Mesodermal cell (in vitro differentiated cells): ENCODE measurements at regions not wholly inside any gene's neighbourhood (a gene's known extent, or its start where the extent isn't known, plus 50 kb on each side); places are given as distances from the start of the nearest gene placed in this dataset.
A peak's percentile ranks its signal among the peaks of the same experiment; 100 is the strongest.

Experiments used
- H3K27ac ChIP-seq: 2 replicates; pipeline ENCODE4 v1.7.0; 2013; ENCODE audit warnings: mild to moderate bottlenecking, low read depth, low read length, moderate library complexity; ENCODE audit not compliant: severe bottlenecking
- H3K36me3 ChIP-seq: 2 replicates; pipeline ENCODE4 v1.7.1; 2013; ENCODE audit warnings: mild to moderate bottlenecking, low read length, moderate library complexity; ENCODE audit not compliant: control insufficient read depth, insufficient read depth
- H3K4me1 ChIP-seq: one replicate; pipeline ENCODE4 v1.7.1; 2013; ENCODE audit warnings: mild to moderate bottlenecking, low read length; ENCODE audit not compliant: insufficient read depth, control insufficient read depth, poor library complexity, severe bottlenecking
- H3K4me3 ChIP-seq: 2 replicates; pipeline ENCODE4 v1.7.0; 2013; ENCODE audit warnings: low read length, control low read depth, mild to moderate bottlenecking; ENCODE audit not compliant: insufficient read depth, poor library complexity, severe bottlenecking; ENCODE audit errors: extremely low read depth
- H3K9me3 ChIP-seq: 2 replicates; pipeline ENCODE4 v1.7.1; 2013; ENCODE audit warnings: mild to moderate bottlenecking, low read length, moderate library complexity; ENCODE audit not compliant: control insufficient read depth
- WGBS, 2 experiments: methylation state at CpG; one replicate each; pipeline ENCODE4 v1.1.5; 2013; ENCODE audit warnings: missing lambda C conversion rate in 2 of 2; ENCODE audit not compliant: insufficient coverage in 2 of 2; 5-methylcytosine and 5-hydroxymethylcytosine counted together

DNA sequence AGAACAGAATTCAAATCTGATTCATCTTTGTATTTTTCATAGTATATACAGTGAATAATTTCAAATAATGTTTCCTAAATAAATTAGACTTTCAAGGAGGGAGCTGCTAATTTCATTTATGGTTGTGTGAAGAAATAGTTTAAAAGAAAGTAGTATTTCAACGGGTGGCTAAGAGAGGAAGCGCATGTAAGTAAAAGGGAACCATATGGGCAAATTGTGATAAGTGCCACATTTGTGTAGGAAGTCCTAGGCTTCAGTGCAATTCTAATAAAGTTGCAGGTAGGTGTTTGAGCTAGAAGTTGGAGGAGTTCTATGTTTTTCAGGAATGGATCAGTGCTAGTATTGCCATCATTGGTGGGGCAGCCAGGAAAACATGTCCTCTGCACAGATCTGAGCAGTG is 178.8 kb upstream of the PRDM1 start:
- Histone ChIP-seq H3K27ac (no peak overlapping the region), H3K36me3 (no peaks in the 10 kb centered on the region), H3K4me3 (no peak overlapping the region), H3K4me1 (peaks cover 5% of the 10 kb centered on the region), H3K9me3 (no peaks in the 10 kb centered on the region)
- WGBS, 2 experiments, result 93 to 95% methylated on average over 2 of the region's 2 CpGs

DNA sequence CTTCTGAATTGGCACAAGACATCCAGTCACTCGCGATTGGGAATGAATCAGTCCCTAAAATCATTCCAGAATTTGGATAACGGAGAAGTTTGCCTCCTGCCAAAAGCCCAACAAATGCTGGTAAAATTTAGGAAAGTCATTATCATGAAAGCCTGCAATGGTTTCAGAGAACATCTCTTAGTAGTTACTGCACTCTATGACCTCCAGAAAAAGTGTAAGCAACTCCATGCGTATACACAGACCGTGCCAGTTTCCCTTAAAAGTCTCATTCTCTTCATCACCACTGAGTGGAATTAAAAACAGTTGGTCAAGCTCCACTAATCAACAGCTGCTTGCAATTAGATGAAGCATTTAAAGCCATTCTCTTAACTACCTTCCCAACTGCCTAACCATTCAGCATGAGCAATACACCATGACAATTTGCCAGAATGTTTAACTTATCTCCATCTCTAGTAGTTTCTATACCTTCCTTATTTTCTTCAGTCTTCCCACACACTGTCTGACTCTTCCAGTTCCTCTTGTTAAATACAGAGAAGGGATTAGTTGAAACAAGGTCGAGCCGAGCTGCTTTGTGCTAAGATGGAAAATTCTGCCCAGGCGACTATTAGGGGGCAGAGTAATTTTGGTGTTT is 183.6 kb upstream of the PRDM1 start:
- 94 to 96% methylated on average over 4 to 5 of the region's 8 CpGs for WGBS, 2 experiments
- Histone ChIP-seq H3K9me3 (no peaks in the 10 kb centered on the region), H3K4me3 (no peak overlapping the region), H3K36me3 (no peaks in the 10 kb centered on the region), H3K27ac (no peak overlapping the region), H3K4me1 (peaks cover 28% of the 10 kb centered on the region)

DNA sequence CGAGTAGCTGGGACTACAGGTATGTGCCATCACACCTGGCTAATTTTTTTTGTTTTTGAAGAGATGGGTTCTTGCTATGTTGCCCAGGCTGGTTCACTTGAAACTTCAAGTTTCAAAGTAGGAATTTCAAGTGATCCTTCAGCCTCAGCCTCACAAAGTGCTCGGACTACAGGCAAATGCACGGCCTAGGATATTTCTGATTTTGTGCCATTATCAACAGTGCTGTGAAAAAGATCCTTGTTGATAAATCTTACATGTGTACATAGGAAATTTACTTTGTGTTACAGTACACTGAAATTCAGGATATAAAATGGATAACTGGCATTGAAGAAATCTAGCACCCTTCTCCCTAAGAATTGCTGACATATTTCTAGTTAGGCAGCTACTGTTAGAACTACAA is 184.6 kb upstream of the PRDM1 start:
- WGBS, 2 experiments, result 89 to 100% methylated on average over 2 to 3 of the region's 3 CpGs
- Histone ChIP-seq H3K4me3 (no peak overlapping the region), H3K27ac (no peak overlapping the region), H3K36me3 (no peaks in the 10 kb centered on the region), H3K4me1 (peaks cover 32% of the 10 kb centered on the region), H3K9me3 (no peaks in the 10 kb centered on the region)

DNA sequence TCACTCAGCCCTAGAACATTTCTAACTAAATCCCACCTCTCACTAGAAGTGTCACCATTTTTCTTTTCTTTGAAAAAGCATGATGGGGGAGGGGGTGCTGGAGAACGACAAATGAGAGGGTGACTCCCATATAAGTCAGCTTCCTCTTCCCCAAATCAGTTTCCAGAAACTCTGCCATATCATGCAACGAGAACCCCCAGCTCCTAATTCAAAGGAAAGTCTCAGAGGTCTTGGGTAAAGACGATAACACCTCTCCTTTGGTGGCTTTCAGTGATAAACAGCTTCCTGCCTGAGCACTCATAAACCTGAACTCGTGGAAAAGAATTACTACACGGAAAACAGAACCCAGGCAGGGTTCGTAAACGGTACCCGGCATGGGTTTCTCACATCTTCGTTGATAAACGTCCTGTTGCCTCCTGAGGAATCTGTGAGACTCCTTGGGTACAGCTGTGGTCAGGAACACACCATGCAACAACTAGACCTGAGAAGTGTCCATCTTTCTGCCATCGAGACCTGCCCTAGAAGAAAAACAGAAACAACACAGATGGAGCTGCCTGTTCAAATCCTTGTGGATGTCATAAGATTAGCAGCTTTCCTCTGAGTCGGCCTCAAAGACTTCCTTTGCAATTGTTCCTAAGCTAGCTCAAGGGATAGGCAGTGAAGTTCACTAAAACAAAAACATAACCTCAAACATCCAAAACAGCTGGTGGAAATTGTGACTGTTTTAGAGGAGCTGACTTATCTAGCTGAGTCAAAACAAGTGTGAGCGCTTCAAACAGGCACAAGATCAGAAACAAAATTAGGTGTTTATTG is 185.8 kb upstream of the PRDM1 start:
- peak overlapping the region; percentile 78 for H3K27ac ChIP-seq
- H3K4me3 ChIP-seq, result no peak overlapping the region
- H3K36me3 ChIP-seq, result no peaks in the 10 kb centered on the region
- no peaks in the 10 kb centered on the region for H3K9me3 ChIP-seq
- peaks cover 40% of the 10 kb centered on the region for H3K4me1 ChIP-seq
- WGBS, 2 experiments, result 78 to 82% methylated on average over 11 of the region's 13 CpGs

DNA sequence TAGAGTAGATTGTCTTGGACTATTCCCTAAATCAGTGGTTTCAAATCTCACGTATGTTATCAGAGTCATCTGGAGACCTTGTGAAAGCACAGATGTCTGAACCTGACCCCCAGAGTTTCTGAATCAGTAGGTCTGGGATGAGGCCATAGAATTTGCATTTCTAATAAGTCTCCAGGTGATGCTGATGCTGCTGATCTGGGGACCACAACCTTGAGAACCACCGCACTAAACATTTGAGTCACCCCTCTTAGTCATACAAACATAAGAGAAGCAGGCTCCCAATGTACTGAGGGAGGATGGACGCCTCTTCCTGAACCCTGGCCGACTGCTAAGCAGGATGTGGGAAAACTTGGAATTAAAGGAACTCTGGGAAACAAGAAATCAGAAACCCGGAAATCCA is 187.8 kb upstream of the PRDM1 start:
- H3K36me3 ChIP-seq, result no peaks in the 10 kb centered on the region
- 92 to 94% methylated on average over 3 to 5 of the region's 5 CpGs for WGBS, 2 experiments
- H3K9me3 ChIP-seq, result no peaks in the 10 kb centered on the region
- H3K4me1 ChIP-seq, result peaks cover 40% of the 10 kb centered on the region
- no peak overlapping the region for H3K4me3 ChIP-seq
- H3K27ac ChIP-seq, result no peak overlapping the region

DNA sequence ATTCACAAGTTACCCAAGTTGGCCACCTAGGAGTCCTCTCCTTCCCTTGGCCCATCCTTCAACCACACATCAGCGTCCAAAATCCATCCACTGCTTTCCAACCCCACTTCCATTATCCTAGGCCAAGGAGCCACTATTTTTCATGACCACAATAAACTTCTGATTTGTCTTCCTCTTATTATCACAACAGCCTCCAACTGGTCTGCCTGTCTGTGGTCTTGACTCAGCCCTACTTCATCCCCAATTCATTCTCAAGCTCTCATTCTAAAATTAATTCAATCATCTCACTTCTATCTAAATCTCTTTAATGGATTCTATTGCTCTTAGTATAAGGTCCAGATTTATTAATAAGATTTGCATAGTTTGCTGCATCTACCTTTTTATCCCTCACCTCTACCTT is 189.0 kb upstream of the PRDM1 start:
- H3K27ac ChIP-seq, result no peak overlapping the region
- 88% methylated on average over 1 of the region's 1 CpG; no CpG with 5 or more reads in 1 of the 2 experiments for WGBS, 2 experiments
- H3K4me1 ChIP-seq, result peaks cover 35% of the 10 kb centered on the region

DNA sequence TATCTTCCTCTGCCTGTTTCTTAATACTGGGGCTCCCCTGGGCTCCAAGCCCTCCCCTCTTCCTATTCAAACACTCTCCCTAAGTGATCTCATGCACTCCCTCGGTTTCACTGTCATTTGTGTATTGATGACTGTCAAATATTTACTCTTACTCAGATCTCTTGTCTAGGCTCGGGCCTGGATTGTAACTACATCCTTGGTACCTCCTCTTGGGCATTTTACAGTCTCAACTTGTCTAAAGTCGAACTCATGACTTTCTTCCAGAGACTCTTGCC is 189.4 kb upstream of the PRDM1 start:
- no peak overlapping the region for H3K27ac ChIP-seq
- peaks cover 35% of the 10 kb centered on the region for H3K4me1 ChIP-seq
- no peaks in the 10 kb centered on the region for H3K36me3 ChIP-seq
- no peak overlapping the region for H3K4me3 ChIP-seq
- 77 to 92% methylated on average over 2 to 3 of the region's 3 CpGs for WGBS, 2 experiments
- H3K9me3 ChIP-seq, result no peaks in the 10 kb centered on the region

More for the DNA sequence above, 189.0 kb upstream of the PRDM1 start:
- no peaks in the 10 kb centered on the region for H3K36me3 ChIP-seq
- no peak overlapping the region for H3K4me3 ChIP-seq
- no peaks in the 10 kb centered on the region for H3K9me3 ChIP-seq

DNA sequence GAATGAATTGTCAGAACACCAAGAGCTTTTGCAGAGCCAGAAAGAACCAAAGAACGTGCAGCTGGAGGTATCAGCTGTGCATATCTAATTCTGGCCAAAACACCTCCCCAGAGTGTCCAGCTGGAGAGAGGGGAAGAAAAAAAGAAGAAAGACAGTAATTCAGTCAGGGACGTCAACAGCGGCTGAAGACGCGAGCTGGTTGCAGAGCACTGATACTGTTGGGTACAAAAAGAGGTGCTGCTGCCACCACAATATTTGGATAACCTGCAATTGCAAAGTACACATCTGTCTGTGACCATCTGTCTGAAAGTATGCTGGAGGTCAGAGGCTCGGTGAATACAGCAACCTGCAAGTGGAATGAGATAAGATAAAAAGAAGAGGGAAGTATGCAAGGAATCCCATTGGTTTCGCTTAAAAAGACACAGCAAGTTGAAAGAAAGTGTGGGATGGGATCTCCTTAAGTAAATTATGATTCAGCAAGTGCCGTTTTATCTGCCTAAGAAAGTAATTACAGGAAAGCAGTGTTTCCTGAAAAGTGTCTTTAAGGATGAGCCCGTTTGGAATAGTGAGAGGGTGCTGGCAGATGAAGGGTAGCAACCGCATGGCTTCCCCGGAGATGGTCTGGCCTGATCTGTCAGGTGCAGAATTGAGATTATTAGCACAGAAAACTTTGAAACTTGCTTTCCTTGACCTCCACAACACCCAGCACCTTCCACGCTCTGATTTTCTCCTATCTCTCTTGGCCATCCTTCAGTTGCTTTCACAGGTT is 189.9 kb upstream of the PRDM1 start:
- peaks cover 35% of the 10 kb centered on the region for H3K4me1 ChIP-seq
- no peaks in the 10 kb centered on the region for H3K9me3 ChIP-seq
- no peaks in the 10 kb centered on the region for H3K36me3 ChIP-seq
- no peak overlapping the region for H3K27ac ChIP-seq
- H3K4me3 ChIP-seq, result no peak overlapping the region
- WGBS, 2 experiments, result 76 to 78% methylated on average over 11 of the region's 12 CpGs

DNA sequence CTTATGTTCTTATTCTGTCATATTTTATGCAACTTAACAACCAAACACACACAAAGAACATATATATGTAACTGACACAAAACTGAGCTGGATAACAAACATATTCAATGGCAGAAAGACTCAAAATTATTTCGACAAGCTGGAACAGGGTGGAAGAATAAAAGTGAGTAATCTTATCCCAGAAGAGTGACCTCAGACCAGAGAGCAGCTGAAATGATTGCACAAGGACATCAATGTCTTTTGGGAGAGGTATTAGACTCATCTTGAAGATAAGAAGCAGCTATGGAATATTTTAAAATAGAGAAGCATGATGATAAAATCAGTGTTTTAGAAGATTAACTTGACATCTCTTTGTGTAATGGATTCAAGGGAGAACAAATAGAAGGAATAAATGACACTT is 191.6 kb upstream of the PRDM1 start:
- Histone ChIP-seq H3K4me3 (no peak overlapping the region), H3K4me1 (peaks cover 30% of the 10 kb centered on the region), H3K27ac (no peak overlapping the region), H3K9me3 (no peaks in the 10 kb centered on the region), H3K36me3 (no peaks in the 10 kb centered on the region)
- 80 to 100% methylated on average over 1 of the region's 1 CpG for WGBS, 2 experiments

DNA sequence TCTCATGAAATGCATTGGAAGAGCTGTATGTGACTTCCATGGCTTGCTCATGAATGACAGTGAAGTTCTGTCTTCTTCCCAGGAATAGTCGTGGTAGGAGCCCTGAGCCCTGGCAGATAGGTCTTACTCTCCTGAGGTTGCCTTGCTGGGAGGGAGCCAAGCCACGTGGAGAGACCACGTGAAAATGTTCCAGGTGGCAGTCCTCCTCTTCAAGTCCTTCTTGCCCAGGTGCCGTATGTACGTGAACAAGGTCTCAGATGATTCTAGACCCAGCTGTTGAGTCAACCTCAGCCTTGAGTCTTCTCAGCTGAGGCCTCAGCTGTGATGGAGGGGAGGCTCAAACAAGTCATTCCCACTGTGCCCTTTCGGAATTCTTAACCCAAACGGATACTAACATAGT is 192.4 kb upstream of the PRDM1 start:
- Histone ChIP-seq H3K27ac (no peak overlapping the region), H3K4me1 (peaks cover 30% of the 10 kb centered on the region), H3K36me3 (no peaks in the 10 kb centered on the region), H3K9me3 (no peaks in the 10 kb centered on the region), H3K4me3 (no peak overlapping the region)
- WGBS, 2 experiments, result 99 to 100% methylated on average over 5 of the region's 7 CpGs
